GM12878 (cell line): ENCODE measurements at regions not wholly inside any gene's neighbourhood (a gene's known extent, or its start where the extent isn't known, plus 50 kb on each side); places are given as distances from the start of the nearest gene placed in this dataset.

ENCODE experiments used
- ATAC-seq: fragments of 200-7000 bp; cut with Tn5 transposase; 3 replicates; pipeline ENCODE4 v1.9.1; 2020; ENCODE audit warnings: mild to moderate bottlenecking, moderate library complexity
- BruUV-seq: library from RNA; stranded (reverse); fragments of 400-500 nt; replicated peaks from 2 replicates; lab custom pipeline; 2021; lab: Mats Ljungman, UMichigan
- CTCF ChIA-PET: fragments of 300-600 bp; sonication (Branson Sonifier 250); formaldehyde crosslinking; extraction: SDS; loops from one replicate; lab custom pipeline; 2021; ENCODE audit warnings: inconsistent platforms; lab: Yijun Ruan, JAX
- POLR2A ChIA-PET: fragments of 350-600 bp; formaldehyde crosslinking; extraction: SDS; loops from one replicate; lab custom pipeline; 2021; ENCODE audit warnings: inconsistent platforms; lab: Charles Lee
- RAD21 ChIA-PET: fragments of 300-600 bp; sonication (Branson Sonifier 250); formaldehyde crosslinking; loops from one replicate; lab custom pipeline; 2023; ENCODE audit warnings: antibody characterized with exemption; ENCODE audit not compliant: unreplicated experiment; lab: Charles Lee
- SMC1A ChIA-PET: fragments of 300-600 bp; sonication (Branson Sonifier 250); formaldehyde crosslinking; loops from one replicate; lab custom pipeline; 2023; ENCODE audit not compliant: unreplicated experiment, uncharacterized antibody; lab: Charles Lee
- DNase-seq: peaks from one replicate; pipeline ENCODE4 v3.0.0-alpha.2; 2011; ENCODE audit warnings: low read depth, low spot score
- FAIRE-seq: peaks from 3 replicates; lab custom pipeline; 2011; peaks lifted over from hg19 to GRCh38; lab: Jason Lieb, UNC
- H2AFZ ChIP-seq: 2 replicates; pipeline ENCODE4 v1.6.0; 2011; ENCODE audit warnings: low read depth, low read length, control low read depth; ENCODE audit not compliant: control insufficient read depth
- H3K27ac ChIP-seq: 2 replicates; pipeline ENCODE4 v1.5.1; 2011; ENCODE audit warnings: control low read depth; ENCODE audit not compliant: control insufficient read depth, insufficient read depth
- H3K27me3 ChIP-seq, 2 experiments: replicated peaks in 1 of 2; 2 replicates each; pipeline versions ENCODE4 v1.6.0 to v1.6.1; 2011; ENCODE audit warnings: low read length in 1 of 2; ENCODE audit not compliant: control insufficient read depth in 2 of 2, insufficient read depth in 2 of 2
- H3K36me3 ChIP-seq, 2 experiments: 2 replicates each; pipeline ENCODE4 v1.5.1; 2011; ENCODE audit warnings: low read length in 1 of 2; ENCODE audit not compliant: control insufficient read depth in 2 of 2, insufficient read depth in 2 of 2
- H3K4me1 ChIP-seq: 2 replicates; pipeline ENCODE4 v1.6.1; 2011; ENCODE audit warnings: mild to moderate bottlenecking, low read length, moderate library complexity, mixed read lengths; ENCODE audit not compliant: control insufficient read depth, insufficient read depth
- H3K4me2 ChIP-seq: 2 replicates; pipeline ENCODE4 v1.6.0; 2011; ENCODE audit warnings: control low read depth; ENCODE audit not compliant: control insufficient read depth, insufficient read depth
- H3K4me3 ChIP-seq: fragments of 200-600 bp; sonication (generic); 2 replicates; pipeline ENCODE4 v1.5.1; 2016
- H3K79me2 ChIP-seq: 2 replicates; pipeline ENCODE4 v1.6.0; 2011; ENCODE audit warnings: low read length; ENCODE audit not compliant: control insufficient read depth, insufficient read depth
- H3K9ac ChIP-seq: 2 replicates; pipeline ENCODE4 v1.8.0; 2011; ENCODE audit warnings: low read length, control low read depth, mixed read lengths; ENCODE audit not compliant: control insufficient read depth, insufficient read depth
- H3K9me3 ChIP-seq: replicated peaks from 3 replicates; pipeline ENCODE4 v1.5.1; 2011; ENCODE audit warnings: mild to moderate bottlenecking, low read length; ENCODE audit not compliant: control insufficient read depth, insufficient read depth
- H4K20me1 ChIP-seq: 2 replicates; pipeline ENCODE4 v1.6.0; 2011; ENCODE audit not compliant: control insufficient read depth, insufficient read depth
- ATF7 ChIP-seq: fragments of 450-650 bp; IDR thresholded peaks from 2 replicates; pipeline ENCODE4 v1.6.1; 2016; ENCODE audit warnings: low read depth, mild to moderate bottlenecking
- BHLHE40 ChIP-seq, 2 experiments: fragments of 450-650 bp in 1 of 2; IDR thresholded peaks; 2 replicates each; pipeline ENCODE4 v1.6.1; 2011 to 2017; ENCODE audit warnings: low read depth in 2 of 2, borderline replicate concordance in 1 of 2, improper control_type of control experiment in 1 of 2, low read length in 1 of 2, mild to moderate bottlenecking in 1 of 2
- EP300 ChIP-seq, 2 experiments: fragments of 150-350 bp in 1 of 2; IDR thresholded peaks; 2 replicates each; pipeline ENCODE4 v1.6.1; 2011 to 2012; ENCODE audit warnings: low read depth in 2 of 2, low read length in 2 of 2, borderline replicate concordance in 1 of 2, improper control_type of control experiment in 1 of 2, inconsistent platforms in 1 of 2; ENCODE audit not compliant: control insufficient read depth in 1 of 2
- EZH2 ChIP-seq: IDR thresholded peaks from 2 replicates; pipeline ENCODE4 v1.6.1; 2012; ENCODE audit warnings: low read depth, mild to moderate bottlenecking, control low read depth, inconsistent platforms, low read length, borderline replicate concordance; ENCODE audit not compliant: control insufficient read depth
- FOXM1 ChIP-seq: IDR thresholded peaks from 2 replicates; pipeline ENCODE4 v1.6.1; 2012; ENCODE audit warnings: low read depth, mild to moderate bottlenecking, inconsistent platforms, low read length, moderate library complexity
- IKZF2 ChIP-seq, 2 experiments: fragments of 450-650 bp; IDR thresholded peaks; 2 replicates each; pipeline ENCODE4 v1.6.1; 2017; ENCODE audit warnings: mild to moderate bottlenecking in 2 of 2, moderate library complexity in 2 of 2
- ZNF217 ChIP-seq: fragments of 450-650 bp; IDR thresholded peaks from 2 replicates; pipeline ENCODE4 v1.6.1; 2017; ENCODE audit warnings: antibody characterized with exemption, mild to moderate bottlenecking
- WGBS: methylation state at CpG from one replicate; pipeline ENCODE4 v1.1.6; 2016; ENCODE audit warnings: low lambda C conversion rate; ENCODE audit not compliant: insufficient replicate concordance, insufficient coverage; ENCODE audit errors: missing lambda C conversion rate; 5-methylcytosine and 5-hydroxymethylcytosine counted together
- in situ Hi-C: fragments of 300-500 bp; cut with MboI; formaldehyde crosslinking; loops from 9 replicates; pipeline ENCODE4 v1.14.3; 2018; ENCODE audit warnings: mixed read lengths
- intact Hi-C: fragments of 100-400 bp; cut with micrococcal nuclease; formaldehyde crosslinking; loops from one replicate; pipeline ENCODE4 v1.14.2; 2022; ENCODE audit not compliant: unreplicated experiment
- TF ChIP-seq, protein P1 (sequence below): fragments of 450-650 bp; IDR thresholded peaks from 2 replicates; pipeline ENCODE4 v1.6.1; 2016; ENCODE audit warnings: mild to moderate bottlenecking

DNA sequence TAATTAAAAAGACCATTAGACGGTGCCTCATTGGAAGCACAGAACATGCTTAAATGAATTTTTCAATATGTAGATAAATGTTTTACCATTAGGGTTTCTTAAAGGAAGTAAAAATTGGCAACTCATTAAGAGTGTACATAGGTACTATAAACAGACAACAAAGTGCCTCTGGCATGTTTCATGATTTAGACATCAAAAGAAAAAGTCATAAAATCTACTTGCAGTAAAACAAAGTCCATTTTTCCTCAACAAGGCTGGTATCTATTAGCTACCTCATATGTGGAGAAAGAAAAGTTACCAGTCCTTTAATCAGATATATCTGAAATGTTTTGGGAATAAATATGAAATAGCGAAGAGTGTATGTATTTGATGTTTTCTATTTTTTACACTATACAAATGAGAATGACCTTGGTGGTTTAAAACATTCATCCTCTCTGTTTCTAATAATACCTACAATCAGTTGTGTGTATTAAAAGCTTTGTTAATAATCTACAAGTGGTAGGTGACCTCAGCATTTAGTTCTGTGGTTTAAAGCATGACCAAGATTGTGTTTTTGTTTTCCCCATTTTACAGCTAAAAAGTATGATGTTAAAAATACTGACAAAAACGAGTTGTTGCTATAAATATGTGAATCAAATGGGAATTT, 87.5 kb downstream of the HDGFL1 start (continued):
- TF ChIP-seq ATF7 (peak; percentile 91), IKZF2 (IDR thresholded peaks at IDR 0.05) (peak; percentile 26 to 38; a peak in 3 of 4 replicates), FOXM1 (no peak), ZNF217 (peak; percentile 79; the same call in 1 of the 2 replicates), BHLHE40 (IDR thresholded peaks at IDR 0.05; ENCODE audit: borderline replicate concordance in 1 of 2, low read depth in 2 of 2, low read length in 1 of 2) (peak; percentile 25; a peak in 1 of 4 replicates), EP300 (IDR thresholded peaks at IDR 0.05; ENCODE audit: borderline replicate concordance in 1 of 2, control insufficient read depth in 1 of 2, low read depth in 2 of 2, low read length in 2 of 2) (peak; percentile 20 to 64; a peak in 1 of 4 replicates), EZH2 (no peak)

DNA sequence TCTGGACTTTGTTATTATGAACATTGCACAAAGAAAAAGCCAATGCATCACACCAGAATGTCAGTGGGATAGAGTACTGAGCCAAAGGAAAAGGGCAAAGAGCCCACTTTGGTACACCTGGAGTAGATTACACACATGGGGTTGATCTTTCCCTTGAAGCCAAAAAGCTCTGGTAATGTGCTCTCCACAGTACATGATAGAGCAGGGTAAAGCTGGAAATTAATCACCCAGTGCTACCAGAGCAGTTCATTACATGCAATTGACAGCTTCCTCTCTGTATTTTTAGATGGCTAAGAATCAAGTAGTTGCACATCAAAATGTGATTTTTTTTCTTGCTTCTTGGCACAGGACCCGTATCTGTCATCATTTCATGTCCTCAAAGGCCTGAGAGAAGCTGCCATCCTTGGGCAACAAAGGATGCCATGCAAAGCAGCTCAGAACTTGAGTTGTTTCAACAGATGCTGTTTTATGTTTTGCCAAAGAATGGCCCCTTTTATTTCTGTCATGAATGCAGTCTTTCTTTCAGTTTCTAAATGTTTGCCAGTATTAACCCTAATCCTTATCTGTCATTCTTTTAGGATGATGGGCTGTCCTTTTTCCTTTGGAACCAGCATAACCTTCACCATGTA, 88.1 kb downstream of the HDGFL1 start:
- peak; percentile 77 for ATAC-seq
- no peak overlapping the region for H3K27ac ChIP-seq
- no peak overlapping the region for H3K4me2 ChIP-seq
- no peaks in the 10 kb centered on the region for H4K20me1 ChIP-seq
- no peaks in the 10 kb centered on the region for H3K27me3 ChIP-seq
- H3K79me2 ChIP-seq, result no peaks in the 10 kb centered on the region
- DNase-seq, result peak; percentile 17
- H2AFZ ChIP-seq, result no peak overlapping the region
- intact Hi-C loops, result no loop called here
- no peaks in the 10 kb centered on the region for H3K9me3 ChIP-seq
- SMC1A ChIA-PET, result interaction anchor here (0.7 to 1.8 kb wide), 12 partner anchors 9 to 1064 kb away, joined by 3 to 9 read pairs (median 4); partner anchors contain the start of gene SOX4
- TF ChIP-seq, protein P1, sequence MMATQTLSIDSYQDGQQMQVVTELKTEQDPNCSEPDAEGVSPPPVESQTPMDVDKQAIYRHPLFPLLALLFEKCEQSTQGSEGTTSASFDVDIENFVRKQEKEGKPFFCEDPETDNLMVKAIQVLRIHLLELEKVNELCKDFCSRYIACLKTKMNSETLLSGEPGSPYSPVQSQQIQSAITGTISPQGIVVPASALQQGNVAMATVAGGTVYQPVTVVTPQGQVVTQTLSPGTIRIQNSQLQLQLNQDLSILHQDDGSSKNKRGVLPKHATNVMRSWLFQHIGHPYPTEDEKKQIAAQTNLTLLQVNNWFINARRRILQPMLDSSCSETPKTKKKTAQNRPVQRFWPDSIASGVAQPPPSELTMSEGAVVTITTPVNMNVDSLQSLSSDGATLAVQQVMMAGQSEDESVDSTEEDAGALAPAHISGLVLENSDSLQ, result peak; percentile 33; the same call in 1 of the 2 replicates
- no peak for TF ChIP-seq EZH2
- TF ChIP-seq, all 136 proteins: peak for 1
- POLR2A ChIA-PET, result no interaction called here
- 0% methylated on average over 1 of the region's 1 CpG for WGBS
- no peak for FAIRE-seq
- no peak overlapping the region for H3K9ac ChIP-seq
- RAD21 ChIA-PET, result interaction anchor here (0.7 to 0.8 kb wide), 2 partner anchors 295 to 509 kb away, joined by 3 read pairs; no protein-coding TSS in a partner anchor
- CTCF ChIA-PET, result interaction anchor here (0.7 to 1.3 kb wide), 3 partner anchors 10 to 45 kb away, joined by 3 to 5 read pairs (median 3); no protein-coding TSS in a partner anchor
- H3K4me3 ChIP-seq, result no peak overlapping the region
- no peaks in the 10 kb centered on the region for H3K36me3 ChIP-seq
- BruUV-seq, result no TSS peak
- in situ Hi-C loops, result no loop called here
- no peaks in the 10 kb centered on the region for H3K4me1 ChIP-seq
